LoVo (cell line): ENCODE measurements at regions not wholly inside any gene's neighbourhood (a gene's known extent, or its start where the extent isn't known, plus 50 kb on each side); places are given as distances from the start of the nearest gene placed in this dataset.
"Not testable (repeated sequence)": the region's sequence is repeated elsewhere in the genome, so short reads cannot be mapped to it uniquely, and the experiment has no call there.

Experiments
- DNase-seq: peaks from one replicate; pipeline ENCODE4 v3.0.0-alpha.2; 2016; ENCODE audit warnings: low spot score

- not testable (repeated sequence) for DNase-seq
These were observed 51.5 kb upstream of the CDC42EP3 start for GRCh38 chr2:37722971-37723370.

DNA sequence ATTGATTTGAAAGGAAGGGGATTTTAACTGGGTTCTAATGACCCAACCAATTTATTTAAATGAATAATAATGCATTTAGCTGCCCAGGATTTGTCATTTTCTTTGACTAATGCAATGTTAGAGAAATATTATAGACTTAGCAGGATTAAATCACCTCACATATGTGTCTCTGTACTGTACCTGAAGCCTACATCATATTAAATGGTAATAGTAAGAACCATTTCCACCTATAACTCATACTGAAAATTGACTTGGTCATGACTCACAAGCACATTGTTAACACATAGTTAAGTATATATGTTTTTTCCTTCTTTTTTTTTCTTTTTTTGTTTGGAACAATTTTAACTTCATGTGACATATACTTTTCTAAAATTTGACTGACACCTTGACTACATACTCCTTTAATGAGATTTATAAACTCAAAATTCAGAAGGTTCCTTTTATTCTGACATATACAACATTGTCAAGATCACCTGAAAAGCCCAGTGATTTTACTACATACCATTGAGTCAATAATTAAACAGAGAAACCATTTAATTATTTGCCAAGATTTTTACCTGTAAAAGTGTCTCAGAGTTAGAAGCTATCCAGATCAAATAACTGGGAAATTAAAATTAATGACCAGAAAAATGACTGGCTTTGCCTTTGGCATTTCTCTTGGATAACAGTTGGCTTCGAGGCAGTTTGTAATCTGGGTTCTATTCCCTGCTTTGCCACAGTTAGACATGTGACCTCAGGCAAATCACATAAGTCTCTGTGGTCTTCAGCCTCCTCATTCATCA lies 58.8 kb upstream of the CDC42EP3 start:
- DNase-seq, result no peak

DNA sequence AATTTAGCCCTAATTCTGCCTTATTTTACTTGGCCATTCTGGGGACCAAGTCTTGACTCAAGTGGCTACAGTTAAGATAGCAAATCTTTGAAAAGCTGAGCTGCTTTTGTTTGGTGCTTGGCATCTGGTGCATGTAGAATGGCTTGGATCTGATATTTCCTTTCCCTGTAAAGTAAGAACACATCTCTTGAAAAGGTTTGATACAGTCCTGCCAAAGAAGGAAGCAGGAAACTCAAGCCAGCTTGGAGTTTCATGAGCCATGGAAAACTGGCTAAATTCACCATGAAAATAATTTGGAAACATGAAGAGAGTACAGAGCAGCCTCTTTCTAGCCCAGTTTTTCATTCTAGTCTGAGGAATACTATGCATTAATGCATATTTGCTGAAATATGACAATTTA lies 61.0 kb upstream of the CDC42EP3 start:
- DNase-seq, result not testable (repeated sequence)

DNA sequence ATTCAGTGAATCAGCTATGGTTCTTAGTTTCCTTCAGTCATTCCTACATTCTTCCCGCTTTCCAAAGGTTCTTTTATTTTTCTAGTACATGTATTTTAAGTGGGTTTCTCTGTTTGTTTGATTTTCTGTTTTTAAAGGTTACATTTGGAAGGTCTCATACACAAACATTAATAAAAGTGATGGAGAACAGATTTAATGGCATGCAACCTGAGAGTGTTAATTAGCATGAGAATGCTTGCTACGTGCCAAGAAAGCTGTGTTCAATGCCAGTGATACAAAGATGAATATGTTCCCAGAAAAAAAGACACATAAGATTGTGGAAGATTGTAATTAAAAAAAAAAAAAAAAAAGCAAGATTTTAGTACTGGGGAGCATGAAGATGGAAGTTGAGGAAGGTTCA lies 61.8 kb upstream of the CDC42EP3 start:
- no peak for DNase-seq

GRCh38 chr2:37733955-37734354 lies 62.5 kb upstream of the CDC42EP3 start:
- not testable (repeated sequence) for DNase-seq

- not testable (repeated sequence) for DNase-seq
These were observed 63.6 kb upstream of the CDC42EP3 start for GRCh38 chr2:37734891-37735523.

GRCh38 chr2:37735524-37735910 lies 64.1 kb upstream of the CDC42EP3 start:
- DNase-seq, result not testable (repeated sequence)

DNA sequence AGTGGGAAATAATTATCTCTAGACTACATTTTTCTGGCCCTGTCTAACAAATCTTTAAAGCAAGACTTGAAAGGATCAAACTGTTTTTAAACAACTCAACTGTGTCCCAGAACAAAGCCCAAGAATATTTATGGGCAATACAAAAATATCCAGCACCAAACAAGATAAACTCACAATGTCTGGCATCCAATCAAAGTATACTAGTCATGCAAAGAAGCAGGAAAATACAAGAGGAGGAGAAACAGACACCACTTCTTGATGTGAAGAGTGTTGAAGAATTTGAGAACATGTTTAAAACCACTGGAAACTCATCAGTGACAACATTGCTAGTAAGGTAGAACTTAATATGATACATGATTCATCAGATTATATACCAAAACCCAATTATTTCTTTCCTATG lies 66.1 kb upstream of the CDC42EP3 start:
- no peak for DNase-seq

- DNase-seq, result no peak
These were observed 66.9 kb upstream of the CDC42EP3 start for GRCh38 chr2:37738266-37738885.

DNA sequence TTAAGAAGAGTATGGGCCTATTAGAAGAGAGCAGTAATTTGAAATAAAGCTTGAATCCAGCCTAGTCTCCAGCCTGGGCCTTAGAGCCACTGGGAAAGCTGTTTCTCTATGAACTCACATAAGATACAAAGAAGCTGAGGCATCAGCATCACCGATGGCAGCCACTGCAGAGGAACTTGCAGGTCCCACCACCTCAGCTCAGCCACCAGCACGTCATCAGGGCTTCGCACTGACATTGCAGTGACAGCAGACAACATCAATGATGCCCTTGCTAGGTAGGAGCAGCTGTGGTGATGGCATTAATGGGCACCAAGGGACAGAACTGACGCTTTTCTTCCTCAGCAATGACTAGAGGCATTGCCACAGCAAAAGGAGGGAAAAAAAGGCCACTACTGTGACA lies 67.7 kb upstream of the CDC42EP3 start:
- DNase-seq, result no peak

- no peak for DNase-seq
These were observed 68.8 kb upstream of the CDC42EP3 start for GRCh38 chr2:37740164-37740739.

- DNase-seq, result no peak
These were observed 70.8 kb upstream of the CDC42EP3 start for GRCh38 chr2:37742286-37742685.

- DNase-seq, result no peak
These were observed 72.6 kb upstream of the CDC42EP3 start for GRCh38 chr2:37744010-37744409.

DNA sequence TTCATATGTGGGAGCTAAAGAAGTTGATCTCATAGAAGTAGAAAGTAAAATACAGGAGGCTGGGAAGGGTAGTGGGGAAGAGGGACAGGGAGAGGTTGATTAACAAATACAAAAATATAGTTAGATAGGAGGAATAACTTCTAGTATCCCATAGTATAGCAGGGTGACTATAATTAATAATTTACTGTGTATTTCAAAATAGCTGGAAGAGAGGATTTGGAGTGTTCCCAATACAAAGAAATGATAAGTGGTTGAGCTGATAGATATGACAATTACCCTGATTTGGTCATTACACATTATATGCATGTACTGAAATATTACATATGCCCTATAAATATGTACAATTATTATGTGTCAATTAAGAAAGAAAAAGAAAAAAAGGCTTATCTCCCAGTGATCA lies 73.5 kb upstream of the CDC42EP3 start:
- DNase-seq, result not testable (repeated sequence)

- DNase-seq, result not testable (repeated sequence)
These were observed 74.6 kb upstream of the CDC42EP3 start for GRCh38 chr2:37746011-37746410.

DNA sequence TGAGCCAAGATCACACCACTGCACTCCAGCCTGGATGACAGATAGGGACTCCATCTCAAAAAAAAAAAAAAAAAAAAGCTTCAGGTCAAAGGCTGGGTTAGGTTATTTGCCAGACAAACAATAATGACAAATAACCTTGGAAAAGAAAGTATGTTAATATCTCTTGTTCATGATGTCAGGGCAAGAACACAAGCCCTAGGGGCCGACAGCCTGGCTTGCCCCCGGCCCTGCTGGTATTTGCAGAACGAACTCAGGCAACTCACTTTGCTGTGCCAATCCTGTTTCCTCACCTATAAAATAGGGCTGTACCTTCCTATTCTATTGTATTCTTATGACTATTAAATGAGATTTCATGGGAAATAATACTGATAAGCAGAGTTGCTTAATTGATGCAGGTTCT lies 75.4 kb upstream of the CDC42EP3 start:
- no peak for DNase-seq

DNA sequence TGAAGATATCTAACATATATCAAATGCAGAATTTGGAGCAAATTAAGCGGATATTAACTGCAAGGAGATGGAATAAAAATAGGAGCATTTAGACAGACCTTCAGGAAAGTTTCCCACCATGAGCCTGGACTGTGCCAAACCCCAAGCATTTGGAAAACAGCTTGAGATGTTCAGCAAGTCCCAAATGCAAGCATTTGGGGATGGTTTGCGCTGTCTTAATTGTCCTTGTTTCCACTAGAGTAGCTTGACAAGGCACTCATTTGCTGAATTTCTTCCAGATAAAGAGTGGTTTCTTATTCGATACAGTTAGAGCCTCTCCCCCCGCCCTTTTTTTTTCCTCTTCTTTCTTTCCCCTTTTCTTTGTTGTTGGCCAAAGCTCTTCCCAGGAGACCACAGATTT lies 77.1 kb upstream of the CDC42EP3 start:
- no peak for DNase-seq

DNA sequence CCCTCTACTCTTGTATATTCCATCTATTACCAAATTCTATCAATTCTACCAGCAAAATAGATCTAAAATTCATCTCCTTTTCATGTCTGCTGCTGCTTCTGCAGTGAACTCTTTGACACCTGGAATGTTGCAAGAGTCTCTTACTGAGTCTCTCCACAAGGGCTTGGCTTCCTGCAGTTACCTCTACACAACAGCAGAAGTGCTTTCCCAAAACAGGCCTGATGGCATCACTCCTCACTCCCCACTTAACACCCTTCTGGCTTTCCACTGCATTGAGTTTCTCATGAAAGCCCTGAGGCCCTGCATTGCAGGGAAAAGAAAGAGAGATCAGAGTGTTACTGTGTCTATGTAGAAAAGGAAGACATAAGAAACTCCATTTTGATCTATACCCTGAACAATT lies 78.8 kb upstream of the CDC42EP3 start:
- DNase-seq, result not testable (repeated sequence)

DNA sequence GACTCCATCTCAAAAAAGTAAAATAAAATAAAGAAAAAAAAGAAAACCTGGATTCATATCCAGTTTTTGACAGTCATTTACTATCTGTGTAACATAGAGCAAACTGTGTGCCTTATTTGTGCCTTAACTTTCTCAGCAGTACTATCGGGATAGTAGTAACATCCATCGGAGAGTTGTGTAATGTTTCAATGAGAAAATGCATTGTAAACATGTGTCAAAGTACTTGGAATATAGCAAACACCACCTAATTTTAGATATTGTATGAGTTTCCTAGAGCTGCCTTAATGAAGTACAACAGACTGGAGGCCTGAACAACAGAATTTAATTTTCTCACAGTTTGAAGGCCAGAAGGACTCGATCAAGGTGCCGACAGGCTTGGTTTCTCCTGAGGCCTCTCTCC lies 81.3 kb upstream of the CDC42EP3 start:
- no peak for DNase-seq

- peak; percentile 24 for DNase-seq
These were observed 82.3 kb upstream of the CDC42EP3 start for GRCh38 chr2:37753758-37754157.

DNA sequence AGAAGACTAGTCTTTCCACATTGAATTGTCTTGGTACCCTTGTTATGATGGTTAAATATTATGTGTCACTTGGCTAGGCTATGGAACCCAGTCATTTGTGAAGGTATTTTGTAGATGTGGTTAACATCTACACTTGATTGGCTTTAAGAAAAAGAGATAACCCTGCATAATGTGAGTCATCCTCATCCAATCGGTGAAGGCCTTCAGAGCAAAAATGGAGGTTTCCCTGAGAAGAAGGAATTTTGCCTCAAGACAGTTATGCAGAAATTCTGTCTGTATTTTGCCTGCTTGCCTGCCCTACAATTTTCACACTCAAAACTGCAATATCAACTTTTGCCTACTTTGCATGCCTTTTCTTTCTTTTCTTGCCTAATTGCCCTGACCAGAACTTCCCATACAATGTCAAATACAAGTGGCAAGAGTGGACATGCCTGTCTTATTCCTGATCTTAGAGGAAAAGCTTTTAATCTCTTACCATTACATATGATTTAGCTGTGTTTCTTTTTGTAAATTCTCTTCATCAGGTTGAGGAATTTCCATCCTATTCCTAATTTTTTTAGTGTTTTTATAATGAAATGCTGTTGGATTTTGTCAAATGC lies 84.6 kb upstream of the CDC42EP3 start:
- not testable (repeated sequence) for DNase-seq

DNA sequence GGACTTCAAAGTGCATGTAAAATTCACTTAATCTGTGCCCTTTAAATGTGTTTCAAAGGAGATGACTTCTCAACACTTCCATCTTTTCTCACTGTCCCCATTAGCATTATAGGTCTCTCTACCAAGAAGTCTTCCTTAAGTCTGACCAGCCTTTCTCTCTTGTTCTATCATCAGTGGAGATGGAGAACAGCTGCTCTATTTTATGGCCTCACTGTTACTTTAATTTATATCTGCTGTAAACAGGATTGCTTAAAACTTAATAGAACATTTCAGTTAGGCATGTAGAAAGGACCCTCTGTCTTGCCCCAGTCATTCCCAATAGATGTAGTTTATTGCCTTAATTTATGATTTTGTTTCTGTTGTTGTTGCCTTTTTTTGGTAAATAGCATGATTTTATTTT lies 86.0 kb upstream of the CDC42EP3 start:
- DNase-seq, result not testable (repeated sequence)
